Right ventricle myocardium superior (tissue), 1 donor: ENCODE measurements at regions not wholly inside any gene's neighbourhood (a gene's known extent, or its start where the extent isn't known, plus 50 kb on each side); places are given as distances from the start of the nearest gene placed in this dataset.

ENCODE experiments used
- ATAC-seq: fragments of 200-7000 bp; cut with Tn5 transposase; one replicate; pipeline ENCODE4 v1.9.1; 2020; ENCODE audit warnings: mild to moderate bottlenecking; ENCODE audit not compliant: poor library complexity
- DNase-seq: peaks from one replicate; pipeline ENCODE4 v3.0.0-alpha.2; 2020
- intact Hi-C: fragments of 100-400 bp; cut with DNase I; formaldehyde crosslinking; loops from one replicate; pipeline ENCODE4 v1.11.2; 2022
- donor health status: DM: no; HTN: yes; CAD: no; lungs with severe emphysema.

DNA sequence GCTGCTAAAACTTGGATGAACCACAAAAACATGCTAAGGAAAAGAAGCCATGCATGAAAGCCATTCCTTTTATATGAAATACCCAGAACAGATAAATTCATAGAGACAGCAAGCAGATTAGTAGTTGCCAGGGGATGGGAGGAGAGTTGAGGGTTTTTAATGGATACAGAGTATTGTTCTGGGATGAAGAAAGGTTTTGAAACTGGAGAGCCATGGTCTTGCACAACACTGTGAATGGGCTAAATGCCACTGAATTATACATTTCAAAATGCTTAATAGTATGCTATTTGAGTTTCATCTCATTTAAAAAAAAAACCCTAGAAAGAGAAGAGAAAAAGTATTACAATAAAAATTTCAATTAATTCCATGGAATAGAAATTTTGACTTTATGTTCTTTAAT lies 154.3 kb downstream of the GNAT3 start:
- ATAC-seq (no peak), DNase-seq (no peak)
- intact Hi-C loops: no loop called here

DNA sequence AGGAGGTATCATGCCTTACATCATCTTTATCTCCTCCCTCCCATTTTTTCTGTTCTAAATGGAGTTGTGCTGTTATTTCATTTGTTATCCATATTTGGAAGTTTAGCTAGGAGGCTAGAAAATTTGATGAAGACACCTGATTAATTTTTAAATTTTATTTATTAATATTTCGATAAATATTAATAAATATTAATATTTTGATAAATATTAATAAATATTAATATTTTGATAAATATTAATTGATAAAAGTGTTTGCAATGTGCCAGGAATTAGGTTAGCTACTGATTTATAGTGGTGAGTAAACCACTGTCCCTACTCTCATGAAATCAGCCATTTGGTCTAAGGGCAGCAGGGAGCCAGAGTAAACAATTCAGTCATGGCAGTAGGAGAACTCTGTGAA lies 161.4 kb downstream of the GNAT3 start:
- no peak for DNase-seq
- intact Hi-C loops: no loop called here
- ATAC-seq: no peak

DNA sequence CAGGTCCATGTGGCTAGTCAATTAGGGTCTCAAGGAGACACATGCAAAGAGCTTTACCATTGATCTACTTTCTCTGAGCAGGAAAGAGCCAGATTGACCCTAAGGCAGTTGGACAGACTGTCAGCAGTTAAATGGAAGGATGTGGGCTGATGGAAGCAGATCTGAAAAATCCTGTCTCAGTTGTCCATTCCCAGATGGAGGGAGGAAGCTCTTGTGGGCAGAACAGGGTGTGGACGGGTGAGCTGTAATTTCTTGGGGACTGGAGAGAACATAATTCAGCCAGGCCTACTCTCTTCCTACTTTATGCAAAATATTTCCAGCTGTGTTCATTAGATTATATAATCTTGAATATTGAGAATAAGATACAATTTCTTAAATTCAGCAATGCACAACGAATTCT lies 163.6 kb downstream of the GNAT3 start:
- DNase-seq: no peak
- intact Hi-C loops: no loop called here
- ATAC-seq: peak; percentile 44

DNA sequence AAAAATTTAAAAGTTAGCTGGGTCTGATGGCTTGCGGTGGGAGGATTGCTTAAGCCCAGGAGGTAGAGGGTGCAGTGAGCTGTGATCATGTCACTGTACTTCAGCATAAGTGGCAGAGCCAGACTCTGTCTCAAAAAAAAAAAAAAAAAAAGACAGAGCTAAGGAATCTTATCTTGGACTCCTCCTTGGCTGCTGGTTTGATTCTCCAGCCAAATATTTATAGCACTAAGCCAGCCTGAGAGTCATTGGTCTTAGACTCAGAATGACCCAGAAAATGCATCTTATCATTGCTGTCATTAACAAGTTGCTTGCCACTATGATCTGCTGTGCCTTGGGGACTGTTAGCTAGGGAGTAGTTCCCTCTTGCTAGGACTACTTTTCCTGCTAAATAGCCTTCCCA lies 164.7 kb downstream of the GNAT3 start:
- ATAC-seq (peak; percentile 86), DNase-seq (no peak)
- intact Hi-C loops: no loop called here

DNA sequence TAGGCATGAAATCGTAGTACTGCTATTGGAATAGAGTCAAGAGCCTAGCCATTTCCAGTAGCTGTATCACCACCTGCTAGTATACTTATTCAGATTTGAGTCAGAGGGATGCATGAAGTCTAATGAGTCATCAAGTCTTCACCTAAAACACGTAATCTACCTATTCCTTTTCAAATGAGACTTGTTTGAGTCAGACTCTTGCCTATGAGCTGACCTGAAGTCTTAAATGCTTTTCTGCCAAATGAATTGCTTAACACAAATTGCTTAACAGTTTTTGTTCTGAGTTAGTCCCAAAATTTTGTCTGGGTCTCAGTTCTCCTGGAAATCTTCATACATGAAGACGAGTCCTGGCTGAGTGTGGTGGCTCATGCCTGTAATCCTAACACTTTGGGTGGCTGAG lies 165.2 kb downstream of the GNAT3 start:
- peak; percentile 69 for ATAC-seq
- DNase-seq: no peak
- intact Hi-C loops: no loop called here

DNA sequence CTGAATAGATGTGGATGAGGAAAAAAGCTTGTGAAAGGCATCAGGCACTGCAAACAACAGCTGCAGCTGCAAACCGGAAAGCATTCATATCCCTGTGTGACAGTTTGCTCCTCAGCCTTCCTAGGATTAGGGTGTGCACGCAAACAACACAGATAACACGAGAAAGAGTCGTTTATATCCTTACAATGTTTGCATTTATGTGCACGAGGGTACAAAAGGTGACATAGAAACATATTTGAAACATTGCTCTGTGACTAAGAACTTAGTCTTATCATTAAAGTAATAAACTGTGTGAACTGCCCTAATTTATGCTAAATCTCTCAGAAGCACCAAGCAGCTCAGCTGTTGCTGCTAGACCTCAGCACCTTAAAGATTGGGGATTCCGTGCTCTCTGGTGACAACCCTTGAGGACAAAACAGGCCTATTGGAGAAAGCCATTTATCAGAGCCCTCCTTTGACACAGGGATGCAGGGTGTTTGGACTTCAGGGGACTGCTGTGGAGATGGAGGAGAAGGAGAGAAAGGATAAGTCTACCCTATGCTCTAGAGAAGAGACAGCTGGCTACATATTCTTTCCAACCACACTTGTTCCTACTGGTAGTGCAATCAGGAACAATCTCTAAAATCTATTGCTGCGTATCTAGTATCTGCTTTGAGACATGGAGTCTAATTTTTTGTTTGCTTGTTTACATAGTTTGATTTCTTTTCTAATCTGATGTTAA lies 176.2 kb downstream of the GNAT3 start:
- no peak for DNase-seq
- ATAC-seq: peak; percentile 53
- intact Hi-C loops: no loop called here

DNA sequence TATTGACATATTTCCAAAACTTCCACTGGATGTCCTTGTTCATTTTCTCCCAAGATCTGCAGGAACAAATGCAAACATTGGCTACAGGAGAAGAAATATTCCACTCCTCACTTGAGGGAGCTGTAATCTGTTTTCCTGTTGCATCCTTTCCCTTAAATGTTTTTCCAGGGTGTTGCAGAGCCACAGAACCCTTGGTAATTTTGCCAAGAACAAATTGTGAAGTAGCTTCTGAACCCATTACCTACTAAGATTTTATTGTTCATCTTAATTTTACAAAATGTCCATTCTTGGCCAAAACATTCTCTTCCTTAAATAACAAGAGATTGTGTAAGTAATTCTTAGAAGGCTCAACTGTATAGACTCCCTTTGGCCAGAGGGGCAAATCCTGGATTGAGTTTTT lies 177.0 kb downstream of the GNAT3 start:
- DNase-seq: no peak
- ATAC-seq: peak; percentile 48
- intact Hi-C loops: no loop called here

DNA sequence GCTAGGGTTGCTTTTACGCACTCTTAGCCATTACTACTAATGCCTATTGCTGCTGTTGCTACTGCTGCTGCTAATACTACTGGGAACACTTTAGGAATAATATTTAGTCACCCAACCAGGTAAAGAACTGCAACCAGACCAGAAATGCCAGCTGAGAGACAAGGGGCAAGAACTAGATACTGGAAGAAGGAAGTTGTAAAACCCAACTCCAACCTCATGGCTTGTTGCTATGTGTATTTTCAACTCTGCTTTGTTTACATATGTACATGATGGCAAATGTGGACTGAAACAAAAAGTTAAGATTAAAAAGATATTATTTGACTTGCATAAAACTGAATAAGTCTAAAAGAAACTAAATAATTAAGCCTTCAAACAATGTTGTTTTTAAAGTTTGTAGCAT lies 177.7 kb downstream of the GNAT3 start:
- ATAC-seq: no peak
- intact Hi-C loops: no loop called here
- DNase-seq: no peak

DNA sequence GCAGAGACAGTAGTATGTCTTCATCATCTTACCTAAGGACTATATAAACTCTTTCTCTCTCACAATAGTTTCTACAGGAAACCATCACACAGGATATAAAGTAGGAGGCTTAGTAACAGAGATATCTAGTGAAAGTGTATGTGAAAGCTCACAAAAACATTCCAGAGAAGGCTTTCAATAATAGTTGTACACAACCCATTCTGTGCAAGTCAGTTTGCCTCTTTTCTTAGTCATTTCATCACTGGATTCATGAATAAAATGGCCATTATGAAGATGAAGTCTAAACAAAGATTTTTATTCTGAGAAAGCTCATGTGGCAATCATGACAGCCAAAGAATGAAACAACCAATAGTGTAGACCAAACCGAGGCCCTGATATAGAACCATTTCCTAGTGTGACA lies 178.8 kb downstream of the GNAT3 start:
- DNase-seq (no peak), ATAC-seq (no peak)
- intact Hi-C loops: no loop called here

DNA sequence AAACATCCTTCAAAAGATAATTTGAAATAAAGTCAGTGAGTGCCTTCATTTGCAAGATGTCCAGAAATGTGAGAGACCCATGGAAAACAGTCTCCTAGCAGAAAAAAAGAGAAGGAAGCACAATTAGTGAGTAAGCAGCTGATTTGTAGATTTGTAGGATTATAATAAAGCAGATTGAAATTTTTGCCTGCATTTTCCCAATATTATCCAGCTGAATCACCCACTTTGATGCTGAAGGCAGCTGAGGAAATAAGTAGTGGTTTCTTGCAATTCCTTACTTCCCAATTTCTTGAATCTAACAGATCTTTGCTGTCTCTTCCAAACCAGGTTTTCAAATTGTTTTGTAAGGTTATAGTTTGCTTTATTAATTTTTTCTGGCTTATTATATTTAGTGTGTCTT lies 181.4 kb downstream of the GNAT3 start:
- no peak for DNase-seq
- intact Hi-C loops: no loop called here
- no peak for ATAC-seq

DNA sequence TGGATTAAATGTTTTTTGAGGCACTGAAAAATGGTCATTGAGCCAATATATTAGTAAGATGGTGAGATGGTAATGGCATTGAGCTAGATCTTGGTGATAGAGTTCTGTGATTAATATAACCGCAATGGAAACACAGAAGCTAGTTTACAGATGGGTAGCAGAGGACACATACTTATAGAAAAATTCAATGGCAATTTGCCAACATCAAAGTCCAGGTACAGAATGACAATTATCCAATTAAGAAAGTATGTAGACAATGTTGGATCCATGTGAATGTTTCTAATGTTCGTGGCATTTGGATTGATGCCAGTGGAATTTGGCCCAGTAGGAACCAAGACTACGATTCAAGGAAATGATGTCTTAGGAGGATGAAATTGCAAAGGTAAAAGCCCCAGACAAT lies 187.8 kb downstream of the GNAT3 start:
- intact Hi-C loops: no loop called here
- ATAC-seq (no peak), DNase-seq (no peak)

DNA sequence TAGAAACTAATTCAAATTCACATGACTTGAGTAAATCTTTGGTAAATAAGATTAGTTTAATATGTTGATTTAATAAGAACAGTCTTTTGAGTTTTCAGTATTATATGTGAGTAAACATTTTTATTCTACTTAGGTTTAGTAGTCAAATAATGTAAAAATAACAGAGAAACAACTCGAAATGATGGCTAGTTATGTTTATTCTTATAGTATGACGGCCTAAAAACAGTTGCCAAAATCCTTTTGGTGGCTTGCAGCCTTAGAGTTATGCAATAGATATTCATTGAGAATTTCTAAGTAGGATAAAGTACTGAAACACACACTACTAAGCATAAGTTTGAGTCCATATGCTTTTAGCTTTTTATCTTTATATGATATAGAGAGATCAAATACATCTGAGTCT lies 184.8 kb downstream of the GNAI1 start:
- ATAC-seq (no peak), DNase-seq (no peak)
- intact Hi-C loops: no loop called here

DNA sequence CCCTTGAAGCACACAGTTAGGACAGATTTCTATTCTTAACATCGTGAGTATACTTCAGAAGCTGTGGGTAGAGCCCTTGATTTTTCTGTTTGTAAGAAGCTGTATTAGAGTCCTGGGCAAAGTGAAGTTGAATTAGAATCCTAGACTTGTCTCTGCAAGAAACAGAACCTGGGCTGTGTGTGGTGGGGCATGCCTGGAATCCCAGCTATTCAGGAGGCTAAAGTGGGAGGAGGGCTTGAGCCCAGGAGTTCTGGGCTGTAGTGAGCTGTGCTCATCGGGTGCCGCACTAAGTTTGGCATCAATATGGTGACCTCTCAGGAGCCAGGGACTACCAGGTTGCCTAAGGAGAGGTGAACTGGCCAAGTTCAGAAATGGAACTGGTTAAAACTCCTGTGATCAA lies 183.4 kb downstream of the GNAI1 start:
- DNase-seq (no peak), ATAC-seq (no peak)
- intact Hi-C loops: no loop called here

DNA sequence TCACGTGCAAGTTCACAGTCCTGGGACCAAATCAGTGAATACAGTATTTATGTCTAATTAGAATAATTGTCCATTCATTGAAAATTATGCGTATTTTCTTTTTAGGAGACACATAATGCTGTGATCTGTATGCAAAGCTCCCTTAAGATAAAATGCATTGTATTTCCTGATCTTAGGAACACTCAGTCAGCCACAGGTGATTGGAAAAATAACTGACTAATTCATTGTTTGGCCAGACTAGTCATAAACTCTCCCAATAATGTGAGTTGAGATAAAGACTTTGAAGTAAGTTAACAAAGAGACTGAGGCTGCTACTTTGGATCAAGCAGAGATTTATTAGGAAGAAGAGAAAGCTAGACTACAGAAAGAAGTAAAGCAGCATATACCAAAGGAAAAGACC lies 182.2 kb downstream of the GNAI1 start:
- DNase-seq (no peak), ATAC-seq (no peak)
- intact Hi-C loops: no loop called here

DNA sequence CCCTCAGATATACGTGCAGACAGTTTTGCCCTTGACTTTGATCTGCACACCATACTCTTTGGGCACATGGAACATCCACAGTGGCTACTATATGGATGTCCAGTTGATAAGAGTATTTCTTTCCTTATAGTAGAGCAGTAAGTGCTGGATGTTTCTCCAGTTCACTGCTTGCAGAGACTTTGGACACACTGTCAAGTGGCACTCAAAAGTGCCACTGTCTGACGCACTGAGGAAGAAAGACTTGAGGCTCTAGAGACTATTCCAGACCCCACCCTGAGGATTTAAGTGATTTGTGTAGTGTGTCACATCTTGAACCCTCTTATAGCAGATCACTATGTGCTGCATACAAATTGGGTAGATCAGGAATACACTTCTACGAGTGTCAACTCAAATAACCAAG lies 179.1 kb downstream of the GNAI1 start:
- no peak for DNase-seq
- intact Hi-C loops: no loop called here
- no peak for ATAC-seq

DNA sequence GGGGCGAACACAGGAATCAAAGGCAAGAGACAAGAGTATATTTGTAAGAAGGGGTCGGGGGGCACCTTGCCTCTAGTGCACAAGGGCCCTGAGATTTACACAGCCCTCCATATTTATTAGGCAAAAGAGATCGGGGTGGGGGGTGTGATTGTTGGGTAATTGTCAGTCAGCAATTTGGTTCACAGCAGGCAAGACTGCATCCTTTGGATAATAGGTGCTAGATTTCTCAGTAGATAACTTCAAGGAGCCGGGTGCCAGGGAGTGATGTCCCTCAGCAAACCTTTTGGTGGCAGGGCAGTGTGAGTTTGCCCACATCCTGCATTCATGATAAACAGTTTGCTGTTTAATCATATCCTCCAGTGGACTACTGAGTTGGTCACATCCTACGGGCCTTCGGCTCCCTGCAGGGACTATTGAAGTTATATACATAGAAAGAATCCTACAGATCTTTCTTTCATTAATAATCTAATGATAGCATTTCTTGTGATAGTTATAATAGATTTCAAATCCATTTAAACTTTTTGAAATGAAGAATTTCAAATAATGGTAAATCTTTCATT lies 178.5 kb downstream of the GNAI1 start:
- intact Hi-C loops: no loop called here
- DNase-seq (no peak), ATAC-seq (no peak)

DNA sequence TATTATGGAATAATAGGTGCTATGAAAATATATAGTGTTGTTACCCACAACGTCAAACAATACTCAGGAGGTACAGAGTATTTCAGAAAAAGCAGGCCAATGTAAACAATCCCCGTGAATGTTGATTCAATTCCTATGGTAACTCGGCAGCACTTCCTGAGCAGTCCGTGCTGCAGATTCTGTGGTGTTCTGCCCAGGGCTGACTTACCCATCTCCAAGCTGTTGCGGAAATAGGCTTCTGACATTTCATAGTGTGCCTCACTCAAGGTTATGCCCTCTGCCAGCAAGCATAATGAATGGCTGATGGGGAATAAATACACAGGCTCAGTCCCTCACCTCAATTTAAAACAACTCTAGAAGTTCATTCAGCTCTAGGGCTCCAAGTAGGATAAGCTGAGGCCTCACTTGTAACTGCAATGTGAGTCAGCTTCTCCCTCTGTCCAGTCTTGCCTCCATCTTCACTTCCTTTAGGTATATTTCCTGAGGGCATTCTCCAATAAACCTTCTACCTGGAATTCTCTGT lies 177.6 kb downstream of the GNAI1 start:
- ATAC-seq (no peak), DNase-seq (no peak)
- intact Hi-C loops: no loop called here

DNA sequence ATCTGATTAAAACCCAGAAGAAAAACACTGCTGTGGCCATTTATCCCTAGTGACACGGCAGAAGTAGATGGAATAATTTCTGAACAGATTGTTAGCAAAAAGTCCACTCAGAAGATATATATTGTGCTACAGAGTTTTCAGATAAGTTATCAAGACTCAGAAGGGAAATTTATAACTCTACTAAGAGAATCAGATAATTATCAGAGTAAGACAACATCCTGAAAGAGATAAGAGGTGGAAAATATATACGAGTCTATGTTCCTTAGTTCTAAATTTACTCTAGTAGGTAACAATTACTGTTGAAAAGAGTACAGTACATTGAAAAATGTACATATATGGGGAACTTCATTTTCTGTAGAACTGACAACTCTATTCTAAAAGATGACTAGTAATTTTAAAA lies 176.7 kb downstream of the GNAI1 start:
- DNase-seq (no peak), ATAC-seq (no peak)
- intact Hi-C loops: no loop called here

DNA sequence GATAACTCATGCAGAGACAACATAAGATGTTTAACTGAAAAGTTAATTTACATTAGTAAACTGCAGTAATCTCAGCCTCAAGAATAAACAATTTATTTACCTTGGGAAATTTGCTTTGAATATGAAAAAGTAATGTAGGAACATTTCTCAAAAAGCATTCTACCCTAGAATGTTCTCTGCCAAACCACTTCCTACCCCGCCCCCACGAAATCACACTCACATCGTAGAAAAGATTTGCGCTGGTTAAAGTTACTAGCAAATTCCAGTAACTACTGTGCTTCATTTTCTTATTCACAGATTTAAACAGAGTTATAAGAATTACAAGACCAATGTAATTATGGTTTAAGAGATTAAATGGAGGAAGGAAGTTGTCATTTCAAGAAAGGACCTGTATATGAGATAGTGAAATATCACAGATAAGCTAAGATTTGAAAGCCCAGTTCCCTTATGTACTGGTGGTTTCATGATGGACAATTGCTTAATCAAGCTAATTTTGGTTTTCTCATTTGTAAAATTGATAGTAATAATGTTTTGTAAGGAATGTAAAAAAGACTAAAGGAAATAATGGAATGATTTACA lies 175.4 kb downstream of the GNAI1 start:
- ATAC-seq (no peak), DNase-seq (no peak)
- intact Hi-C loops: no loop called here

DNA sequence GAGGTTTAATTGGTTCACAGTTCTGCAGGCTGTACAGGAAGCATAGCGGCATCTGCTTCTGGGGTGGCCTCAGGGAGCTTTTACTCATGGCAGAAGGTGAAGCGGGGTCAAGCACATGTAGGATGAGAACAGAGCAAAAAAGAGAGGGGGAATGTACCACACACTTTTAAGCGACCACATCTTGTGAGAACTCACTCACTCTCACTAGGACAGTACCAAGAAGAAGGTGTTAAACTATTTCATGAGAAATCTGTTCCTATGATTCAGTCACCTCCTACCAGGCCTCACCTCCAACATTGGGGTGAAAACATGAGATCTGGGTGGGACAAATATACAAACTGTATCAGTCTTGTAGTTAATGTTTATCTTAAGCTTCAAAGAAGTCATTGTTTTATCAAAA lies 174.7 kb downstream of the GNAI1 start:
- ATAC-seq (no peak), DNase-seq (no peak)
- intact Hi-C loops: no loop called here
